Stimulated activated CD8-positive, alpha-beta memory T cell treated with anti-CD3 and anti-CD28 coated beads, Interleukin-15, amount 100 ng/mL, for 4 hours (primary cell): ENCODE measurements at regions not wholly inside any gene's neighbourhood (a gene's known extent, or its start where the extent isn't known, plus 50 kb on each side); places are given as distances from the start of the nearest gene placed in this dataset.
"Not testable (repeated sequence)": the region's sequence is repeated elsewhere in the genome, so short reads cannot be mapped to it uniquely, and the experiment has no call there.

Source experiments
- DNase-seq, 2 donors: peaks; one replicate each; pipeline ENCODE4 v3.0.0-alpha.2; 2020; ENCODE audit warnings: low read depth in 2 of 2

DNA sequence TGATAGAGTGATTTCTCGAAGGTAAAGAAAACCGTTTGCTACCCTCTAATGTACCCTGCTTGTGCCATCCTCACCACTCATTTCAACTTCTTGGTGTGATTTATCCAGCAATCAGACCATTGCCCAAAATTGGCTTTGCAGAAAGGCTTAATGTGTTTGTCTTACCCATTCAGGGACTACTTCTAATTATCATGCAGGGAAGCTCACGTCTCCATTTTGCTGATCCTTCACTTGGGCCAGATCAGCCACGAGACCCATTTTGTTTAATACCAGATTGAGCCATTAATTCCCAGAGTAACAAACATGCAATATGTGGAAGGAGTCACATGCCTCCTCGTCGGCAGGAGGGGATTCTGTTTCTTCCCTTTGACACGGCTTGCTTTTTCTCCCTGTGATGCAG lies 51.1 kb upstream of the CRY1 start:
- DNase-seq: no peak

DNA sequence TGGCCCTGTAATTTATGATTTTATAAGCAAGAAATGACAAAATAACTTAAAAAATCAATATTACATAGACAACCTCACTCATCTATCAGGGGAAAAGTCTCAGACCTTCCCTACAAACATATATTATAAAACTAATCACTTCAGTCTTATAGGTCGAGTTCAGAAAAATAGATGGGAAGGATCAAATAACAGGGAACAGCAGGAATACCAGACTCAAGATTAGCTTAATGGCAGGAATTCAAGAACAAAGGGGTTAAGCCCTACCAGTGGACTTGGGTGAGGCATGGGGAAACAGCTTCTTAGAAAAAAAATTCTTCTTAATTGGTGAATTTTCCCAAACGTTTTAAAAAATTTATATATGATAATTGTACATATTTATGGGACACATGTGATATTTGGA lies 51.6 kb upstream of the CRY1 start:
- DNase-seq: no peak

DNA sequence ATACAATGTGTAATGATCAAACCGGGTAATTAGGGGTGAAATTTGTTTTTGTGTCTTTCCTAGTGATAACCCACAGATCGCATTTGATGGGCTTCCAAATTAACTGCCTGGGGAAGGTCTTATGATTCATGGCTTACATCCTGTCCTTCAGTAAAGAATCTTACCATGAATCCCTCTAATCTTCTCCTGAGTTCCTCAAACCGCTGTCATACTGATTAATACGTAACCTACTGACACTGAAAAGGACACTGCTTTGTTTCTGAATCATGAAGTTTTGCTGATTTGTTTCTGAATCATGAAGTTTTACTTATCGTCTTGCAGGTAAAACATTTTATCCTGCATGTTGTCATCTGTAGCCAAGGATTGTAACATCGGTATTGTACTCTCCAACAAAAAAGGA lies 52.0 kb upstream of the CRY1 start:
- DNase-seq: no peak

DNA sequence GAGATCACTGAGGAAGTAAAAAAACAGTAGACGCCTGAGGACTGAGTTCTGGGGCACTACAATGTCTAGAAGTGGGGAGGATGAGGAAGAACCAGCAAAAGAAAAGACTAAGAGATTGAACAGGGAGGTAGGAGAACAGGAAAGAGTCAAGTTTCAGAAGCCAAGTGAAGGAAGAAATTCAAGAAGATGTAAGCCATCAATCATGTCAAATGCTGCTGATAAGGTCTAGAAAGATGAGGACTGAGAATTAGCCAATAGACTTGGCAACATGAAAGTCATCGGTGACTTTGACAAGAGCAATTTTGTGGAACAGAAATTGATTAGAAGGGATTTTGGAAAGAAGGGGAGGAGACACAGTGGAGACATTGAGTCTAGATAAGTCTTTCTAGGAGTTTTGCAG lies 54.8 kb upstream of the CRY1 start:
- no peak for DNase-seq

DNA sequence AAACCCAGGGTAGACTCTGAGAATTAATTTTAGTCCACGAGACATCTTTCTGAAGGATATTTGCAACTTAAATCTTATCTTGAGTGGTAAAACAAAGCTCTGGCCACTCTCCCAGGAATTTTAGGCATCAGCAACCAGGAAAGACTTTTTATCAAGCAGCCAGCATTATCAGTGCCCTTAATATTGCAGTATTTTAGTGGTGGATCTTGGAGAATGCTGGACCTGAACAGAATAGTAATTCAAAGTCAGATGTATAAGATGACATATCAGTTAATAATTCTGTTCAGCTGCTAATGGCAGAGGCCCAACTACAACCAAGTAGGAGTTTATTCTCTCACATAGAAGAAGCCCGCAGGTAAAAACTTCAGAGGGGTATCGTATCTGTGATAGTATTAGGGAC lies 59.0 kb upstream of the CRY1 start:
- no peak for DNase-seq

DNA sequence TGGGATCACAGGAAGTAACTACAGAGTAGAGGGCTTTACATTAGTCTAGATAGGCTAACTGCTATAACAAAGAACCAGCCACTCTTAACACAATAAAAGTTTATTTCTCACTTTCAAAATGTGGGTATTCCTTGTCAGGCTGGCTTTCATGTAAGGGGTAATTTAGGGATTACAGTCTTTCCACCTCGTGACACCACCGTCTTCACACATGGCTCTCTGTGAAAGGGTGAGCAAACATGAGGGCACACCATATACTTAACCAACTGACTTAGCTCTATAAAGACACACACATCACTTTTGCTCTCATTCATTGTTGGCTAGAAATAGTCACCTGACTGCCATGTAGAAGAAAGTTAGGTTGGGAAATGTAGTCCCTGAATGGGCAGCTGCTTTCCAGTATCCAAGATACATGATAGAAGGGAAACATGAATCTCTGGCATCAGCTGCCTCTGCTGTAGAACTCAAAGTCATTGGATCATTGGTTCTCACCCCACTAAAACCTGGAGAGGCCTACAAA lies 66.1 kb upstream of the CRY1 start:
- no peak for DNase-seq

DNA sequence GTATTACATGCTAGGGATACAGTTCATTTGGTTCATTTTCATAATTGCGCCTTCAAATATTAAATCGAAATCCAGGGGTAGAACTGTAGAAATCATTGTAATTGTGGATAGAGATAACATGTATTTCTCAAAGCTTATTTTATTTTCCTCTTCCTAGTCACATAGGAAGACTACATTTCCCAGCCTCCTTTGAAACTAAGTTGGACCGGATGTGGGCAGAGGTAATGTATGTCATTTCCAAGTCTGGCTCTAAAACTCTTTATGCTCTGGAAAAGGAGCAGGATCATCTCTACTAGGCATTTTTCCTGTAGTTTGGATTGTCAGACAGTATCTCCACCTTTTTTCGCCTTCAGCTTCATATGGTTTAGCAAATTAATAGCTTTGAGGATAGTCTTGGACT lies 70.1 kb upstream of the CRY1 start:
- DNase-seq: no peak

DNA sequence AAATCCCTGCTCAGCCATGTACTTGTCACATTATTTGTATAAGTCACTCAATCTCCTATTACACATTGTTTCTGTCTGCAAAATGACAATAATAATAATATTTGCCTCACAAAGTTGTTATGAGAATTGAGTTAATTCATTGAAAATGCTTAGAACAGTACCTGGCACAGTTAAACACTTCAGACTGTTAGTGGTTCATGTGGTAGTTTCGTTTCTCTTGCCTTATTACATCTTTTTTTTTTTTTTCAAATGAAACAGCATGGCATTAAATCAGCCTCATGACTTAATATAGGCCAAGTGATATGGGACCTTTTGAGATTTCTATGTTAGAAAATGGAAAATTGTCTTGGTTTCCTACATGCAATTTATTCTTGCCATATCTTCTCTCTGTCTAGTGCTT lies 71.0 kb upstream of the CRY1 start:
- no peak for DNase-seq

DNA sequence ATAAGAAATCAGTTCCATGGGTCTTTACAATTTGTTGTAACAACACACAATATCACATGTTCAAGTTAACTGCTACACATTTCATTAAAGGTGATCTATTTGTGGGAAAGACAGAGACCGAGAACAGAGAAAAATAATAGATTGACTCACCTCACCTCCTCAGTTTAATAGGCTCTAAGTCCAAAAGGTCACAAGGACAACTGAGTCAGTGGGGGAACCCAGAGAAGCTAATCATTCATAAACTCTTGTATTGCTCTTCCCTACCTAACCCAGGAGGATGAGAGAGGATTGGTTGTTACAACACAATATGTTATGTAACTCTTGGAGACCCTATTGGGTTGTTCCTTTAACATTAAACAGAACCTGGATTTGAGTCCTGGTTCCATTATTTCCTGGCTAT lies 72.2 kb upstream of the CRY1 start:
- no peak for DNase-seq

DNA sequence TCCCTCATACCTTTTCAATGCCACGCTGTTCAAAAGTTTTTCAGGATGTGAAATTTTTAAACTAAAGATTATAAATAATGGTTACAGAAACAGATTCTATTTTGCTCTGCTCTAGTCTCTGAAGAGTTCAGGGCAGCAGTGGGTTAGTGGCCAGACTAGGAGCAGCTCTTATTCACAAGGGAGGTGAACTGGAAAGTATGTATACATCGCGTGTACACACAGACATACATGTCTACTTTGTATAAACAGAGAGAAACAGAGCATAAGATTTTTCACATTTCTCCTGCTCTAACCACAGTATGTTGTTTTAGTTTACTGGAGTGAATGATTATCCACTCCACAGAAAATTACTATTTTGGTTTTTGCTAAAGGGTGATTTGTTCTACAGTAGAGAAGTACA lies 74.4 kb upstream of the CRY1 start:
- DNase-seq: no peak

DNA sequence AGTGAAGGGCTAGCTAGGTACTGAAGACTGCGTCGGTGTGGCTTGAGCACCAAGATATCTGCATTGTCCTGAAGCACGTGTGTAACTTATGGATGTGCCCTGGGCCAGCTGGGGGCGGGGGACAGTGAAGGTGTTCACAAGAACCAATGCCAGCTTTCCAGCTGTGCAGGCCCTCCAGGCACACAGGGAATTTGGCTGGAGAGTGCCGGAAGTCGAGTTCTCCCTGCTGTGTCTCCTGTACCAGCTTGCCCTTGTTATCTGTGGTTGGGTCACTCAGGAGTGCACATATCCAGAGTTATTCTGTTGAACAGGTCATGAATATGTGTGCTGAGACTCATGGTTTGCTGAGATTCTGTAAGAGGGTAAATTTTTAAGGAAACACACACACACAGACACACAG lies 75.9 kb upstream of the CRY1 start:
- no peak for DNase-seq

DNA sequence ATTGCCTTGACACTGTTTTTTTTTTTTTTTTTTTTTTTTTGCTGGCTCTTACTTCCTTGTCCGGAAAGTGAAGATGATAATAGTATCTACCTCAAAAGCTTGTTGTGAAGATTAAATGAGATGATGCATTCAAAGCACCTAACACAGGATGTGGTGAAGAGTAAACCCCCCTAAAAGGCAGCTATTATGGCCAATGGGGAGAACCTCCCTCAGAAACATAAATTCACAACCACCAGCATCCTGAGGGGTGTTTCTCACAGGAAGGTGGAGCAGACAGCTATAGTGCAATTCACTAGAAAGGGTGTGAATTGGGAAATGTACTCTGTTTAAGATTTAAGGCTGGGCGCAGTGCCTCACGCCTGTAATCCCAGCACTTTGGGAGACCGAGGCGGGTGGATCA lies 85.4 kb upstream of the CRY1 start:
- DNase-seq: no peak

DNA sequence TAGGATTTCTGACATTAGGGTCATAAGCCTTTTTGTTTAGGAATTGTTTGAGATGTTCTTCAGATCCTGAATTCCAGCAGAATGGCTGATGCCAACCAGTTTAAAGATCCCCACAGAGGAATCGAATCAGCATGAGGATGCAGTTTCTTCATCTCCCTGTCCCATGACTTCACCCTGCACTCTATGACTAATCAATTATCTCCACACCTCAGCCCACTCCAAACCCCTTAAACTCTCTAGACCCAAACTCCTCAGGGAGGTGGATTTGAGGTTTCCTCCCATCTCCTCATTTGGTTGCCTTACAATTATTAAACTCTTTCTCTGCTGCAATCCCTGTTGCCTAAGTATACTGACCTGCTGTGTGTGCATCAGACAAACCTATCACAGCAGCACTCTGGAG lies 86.5 kb upstream of the CRY1 start:
- no peak for DNase-seq

DNA sequence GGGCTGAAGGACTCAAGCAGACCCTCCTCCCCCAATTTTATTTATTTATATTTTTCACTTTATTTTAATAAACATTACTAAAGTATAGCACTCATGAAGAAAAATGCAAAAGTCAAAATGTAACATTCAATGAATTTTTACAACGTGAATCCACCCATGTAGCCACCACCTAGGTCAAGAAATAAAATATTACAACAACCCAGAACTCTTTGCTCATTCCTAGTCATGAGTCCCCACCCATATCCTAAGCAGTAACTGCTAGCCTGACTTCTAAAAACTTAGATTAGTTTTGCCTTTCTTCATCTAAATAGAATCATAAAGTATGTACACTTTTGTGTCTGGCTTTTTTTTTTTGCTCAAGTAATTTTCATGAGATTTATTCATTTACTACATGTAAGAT lies 86.9 kb upstream of the CRY1 start:
- no peak for DNase-seq

DNA sequence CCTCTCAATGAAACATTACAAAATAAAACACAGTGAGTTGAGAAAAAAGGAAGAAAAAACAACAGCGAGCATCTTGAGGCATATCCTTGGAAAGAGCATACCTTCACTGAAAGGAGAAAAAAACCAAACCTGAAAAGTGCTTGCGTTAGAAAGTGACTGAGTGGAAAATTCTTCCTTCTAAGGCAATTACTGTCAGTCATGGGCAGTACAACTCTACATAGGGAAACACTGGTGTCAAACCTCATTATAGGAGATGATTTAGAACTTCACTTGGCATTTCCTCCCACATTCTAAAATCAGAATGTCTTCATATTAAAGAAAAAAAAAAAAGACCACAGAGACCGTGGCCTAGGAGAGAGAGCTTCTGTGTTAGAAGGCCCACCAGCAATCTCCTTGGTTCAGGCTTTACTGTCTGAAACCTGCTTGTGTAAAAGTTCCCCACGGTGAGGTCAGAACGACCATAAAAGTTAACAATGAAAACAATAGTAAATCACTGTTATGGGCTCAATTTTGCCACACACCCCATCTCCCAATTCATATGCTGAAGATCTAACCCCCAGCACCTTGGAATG lies 91.1 kb upstream of the CRY1 start:
- DNase-seq: no peak

DNA sequence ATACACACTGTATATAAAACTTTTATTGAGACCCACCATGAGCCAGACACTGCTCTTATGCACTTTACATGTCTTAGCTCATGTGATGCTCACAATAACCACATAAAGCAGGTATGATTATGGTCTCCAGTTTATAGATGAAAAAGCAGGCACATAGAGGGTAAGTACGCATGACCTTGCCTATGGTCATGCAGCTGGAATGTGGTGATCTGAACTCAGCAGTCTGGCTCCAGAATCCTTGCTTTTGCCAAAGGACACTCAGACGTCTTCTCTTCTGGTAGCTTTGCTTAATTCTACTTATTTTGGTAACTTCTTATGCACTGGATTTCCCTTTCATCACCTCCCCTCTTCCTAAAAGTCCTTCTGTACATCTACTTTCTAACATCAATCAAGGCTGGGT lies 103.3 kb upstream of the CRY1 start:
- no peak for DNase-seq

DNA sequence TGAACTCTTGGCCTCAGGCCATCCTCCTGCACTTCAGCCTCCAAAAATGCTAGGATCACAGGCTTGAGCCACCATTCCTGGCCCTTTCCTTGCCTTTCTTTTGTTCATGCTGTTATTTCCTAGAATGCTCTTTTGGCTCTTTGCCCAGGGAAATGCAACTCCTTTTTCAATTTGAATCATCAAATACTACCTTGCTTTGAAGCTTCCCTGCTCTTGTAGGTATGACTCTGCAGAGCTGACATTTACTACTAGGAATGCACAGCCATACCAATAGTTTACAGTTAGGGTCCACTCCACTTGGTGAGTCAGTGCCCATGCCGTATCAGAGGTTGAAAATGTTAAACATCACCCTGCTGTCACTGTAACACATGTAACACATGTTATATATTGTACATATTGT lies 107.0 kb upstream of the CRY1 start:
- no peak for DNase-seq

DNA sequence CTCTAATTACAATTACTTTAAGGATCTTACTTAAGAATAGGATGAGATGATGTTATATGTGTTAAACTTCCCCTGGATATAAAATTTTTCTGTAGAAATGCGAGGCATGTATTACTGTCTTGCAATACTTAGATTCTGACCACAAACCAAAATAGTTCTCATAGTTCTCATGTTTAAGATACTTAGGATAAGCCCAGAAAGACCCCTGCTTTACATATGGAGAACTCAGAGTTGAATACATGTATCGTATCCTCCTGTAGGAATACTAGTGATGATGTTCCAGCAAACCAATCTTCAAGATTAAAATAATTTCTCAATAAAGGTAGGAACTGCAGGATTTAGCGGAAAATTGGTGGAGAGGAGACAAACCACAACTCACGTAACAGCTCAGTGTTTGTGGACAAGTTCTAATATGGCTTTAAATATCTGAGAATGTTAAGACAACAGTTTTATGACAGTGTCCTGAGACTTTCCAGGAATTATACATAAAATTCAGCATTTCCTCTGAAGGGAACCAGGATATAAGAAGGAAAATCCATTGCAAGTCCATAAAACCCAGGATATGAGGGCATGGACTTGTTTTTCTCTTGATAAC lies 114.7 kb upstream of the CRY1 start:
- DNase-seq: no peak

DNA sequence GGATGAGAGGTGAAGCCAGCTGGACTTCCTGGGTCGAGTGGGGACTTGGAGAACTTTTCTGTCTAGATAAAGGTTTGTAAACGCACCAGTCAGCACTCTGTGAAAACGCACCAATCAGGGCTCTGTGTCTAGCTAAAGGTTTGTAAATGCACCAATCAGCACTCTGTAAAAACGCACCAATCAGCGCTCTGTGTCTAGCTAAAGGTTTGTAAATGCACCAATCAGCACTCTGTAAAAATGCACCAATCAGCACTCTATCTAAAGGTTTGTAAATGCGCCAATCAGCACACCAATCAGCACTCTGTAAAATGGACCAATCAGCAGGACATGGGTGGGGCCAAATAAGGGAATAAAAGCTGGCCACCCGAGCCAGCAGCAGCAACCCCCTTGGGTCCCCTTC lies 116.4 kb upstream of the CRY1 start:
- not testable (repeated sequence) for DNase-seq

DNA sequence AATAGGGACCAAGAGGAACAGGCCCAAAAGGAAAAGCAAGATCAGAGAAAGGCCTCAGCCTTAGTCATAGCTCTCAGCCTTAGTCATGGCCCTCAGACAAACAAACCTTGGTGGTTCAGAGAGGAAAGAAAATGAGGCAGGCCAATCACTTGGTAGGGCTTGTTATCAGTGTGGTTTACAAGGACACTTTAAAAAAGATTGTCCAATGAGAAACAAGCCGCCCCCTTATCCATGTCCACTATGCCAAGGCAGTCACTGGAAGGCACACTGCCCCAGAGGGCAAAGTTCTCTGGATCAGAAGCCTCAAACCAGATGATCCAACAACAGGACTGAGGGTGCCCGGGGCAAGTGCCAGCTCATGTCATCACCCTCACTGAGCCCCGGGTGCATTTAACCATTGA lies 121.0 kb upstream of the CRY1 start:
- DNase-seq: not testable (repeated sequence)

DNA sequence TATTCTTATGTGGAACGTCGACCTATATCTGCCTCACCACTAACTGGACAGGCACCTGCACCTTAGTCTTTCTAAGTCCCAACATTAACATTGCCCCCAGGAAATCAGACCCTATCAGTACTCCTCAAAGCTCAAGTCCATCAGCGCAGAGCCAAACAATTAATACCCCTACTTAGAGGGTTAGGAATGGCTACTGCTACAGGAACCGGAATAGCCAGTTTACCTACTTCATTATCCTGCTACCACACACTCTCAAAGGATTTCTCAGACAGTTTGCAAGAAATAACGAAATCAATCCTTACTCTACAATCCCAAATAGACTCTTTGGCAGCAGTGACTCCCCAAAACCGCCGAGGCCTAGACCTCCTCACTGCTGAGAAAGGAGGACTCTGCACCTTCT lies 123.1 kb upstream of the CRY1 start:
- not testable (repeated sequence) for DNase-seq

DNA sequence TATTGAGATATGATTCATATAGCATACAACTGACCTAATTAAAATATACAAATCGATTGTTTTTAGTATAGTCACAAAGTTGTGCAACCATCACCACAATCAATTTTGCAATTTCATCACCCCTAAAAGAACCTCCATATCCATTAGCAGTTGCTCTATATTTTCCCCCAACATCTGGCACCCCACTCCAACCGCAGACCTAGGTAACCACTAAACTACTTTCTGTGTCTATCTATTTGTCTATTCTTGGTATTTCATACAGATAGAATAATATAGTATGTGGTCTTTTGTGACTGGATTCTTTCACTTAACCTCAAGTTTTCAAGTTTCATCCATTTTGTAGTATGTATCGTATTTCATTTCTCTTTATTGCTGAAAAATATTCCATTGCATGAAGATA lies 126.0 kb upstream of the CRY1 start:
- no peak for DNase-seq

DNA sequence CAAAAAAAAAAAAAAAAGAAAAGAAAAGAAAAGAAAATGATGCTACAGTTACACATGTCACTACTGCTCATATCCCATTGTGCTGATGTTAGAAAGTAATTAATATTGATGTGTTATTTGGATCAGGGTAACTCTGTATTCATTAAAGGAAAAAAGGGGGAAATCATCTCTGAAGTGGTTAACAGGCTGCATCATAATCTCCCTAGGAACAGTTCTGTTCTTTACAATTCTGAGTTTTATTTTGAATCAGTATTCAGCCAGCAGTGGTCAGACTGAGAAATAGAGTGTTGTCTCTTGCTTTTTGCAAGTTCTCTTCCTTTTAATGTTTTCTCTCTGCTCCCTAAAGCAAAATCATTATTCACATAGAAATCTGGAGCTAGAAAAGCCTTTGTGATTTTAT lies 128.6 kb upstream of the CRY1 start:
- DNase-seq: no peak

DNA sequence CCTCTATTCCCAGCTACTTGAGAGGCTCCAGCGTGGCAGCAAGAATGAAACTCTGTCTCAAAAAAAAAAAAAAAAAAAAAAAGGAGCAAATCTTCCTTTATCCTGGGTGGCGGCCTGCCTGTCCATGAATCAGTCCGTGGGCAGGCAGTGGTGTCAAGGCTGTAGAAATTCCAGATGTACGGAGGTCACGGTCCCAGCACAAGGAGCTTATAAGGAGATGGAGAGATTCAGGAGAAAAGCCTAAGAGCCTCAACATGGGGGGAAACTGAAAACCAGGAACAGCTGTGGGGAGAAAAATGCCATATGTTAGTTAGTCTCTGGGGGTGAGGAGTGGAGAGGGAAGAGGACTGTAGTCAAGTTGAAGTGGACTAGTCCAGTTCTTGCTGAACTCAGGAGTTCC lies 130.5 kb upstream of the CRY1 start:
- DNase-seq: no peak
